HL-60 (cell line): ENCODE measurements at regions not wholly inside any gene's neighbourhood (a gene's known extent, or its start where the extent isn't known, plus 50 kb on each side); places are given as distances from the start of the nearest gene placed in this dataset.

Source experiments
- DNase-seq, 2 experiments: peaks; one replicate each; pipeline ENCODE4 v3.0.0-alpha.2; 2010 to 2020; ENCODE audit warnings: low read depth in 1 of 2, low spot score in 1 of 2
- H3K27ac ChIP-seq: fragments of 250-450 bp; sonication (Bioruptor Pico); replicated peaks from 2 replicates; pipeline ENCODE4 v1.5.1; 2020; ENCODE audit warnings: mild to moderate bottlenecking, moderate library complexity
- H3K27me3 ChIP-seq: fragments of 250-450 bp; sonication (Bioruptor Pico); 2 replicates; pipeline ENCODE4 v1.5.1; 2021; ENCODE audit warnings: mild to moderate bottlenecking, moderate library complexity; ENCODE audit not compliant: insufficient read depth, poor library complexity, severe bottlenecking
- H3K4me3 ChIP-seq: replicated peaks from 2 replicates; pipeline ENCODE4 v1.5.1; 2011; ENCODE audit warnings: mild to moderate bottlenecking, control low read depth, low read length; ENCODE audit not compliant: insufficient read depth
- CTCF ChIP-seq: IDR thresholded peaks from one replicate; pipeline ENCODE4 v1.5.1; 2011; ENCODE audit warnings: low read length, control low read depth, inconsistent platforms; ENCODE audit not compliant: insufficient read depth
- GABPA ChIP-seq: IDR thresholded peaks from 2 replicates; pipeline ENCODE4 v1.6.1; 2012; ENCODE audit warnings: low read depth
- POLR2AphosphoS5 ChIP-seq: IDR thresholded peaks from 2 replicates; pipeline ENCODE4 v1.6.1; 2012; ENCODE audit warnings: low read depth
- SPI1 ChIP-seq: IDR thresholded peaks from 2 replicates; pipeline ENCODE4 v1.6.1; 2012; ENCODE audit warnings: low read depth, mild to moderate bottlenecking, borderline replicate concordance
- TF ChIP-seq, protein P1 (sequence below): IDR thresholded peaks from 2 replicates; pipeline ENCODE4 v1.6.1; 2012; ENCODE audit warnings: low read depth; ENCODE audit not compliant: insufficient replicate concordance

DNA sequence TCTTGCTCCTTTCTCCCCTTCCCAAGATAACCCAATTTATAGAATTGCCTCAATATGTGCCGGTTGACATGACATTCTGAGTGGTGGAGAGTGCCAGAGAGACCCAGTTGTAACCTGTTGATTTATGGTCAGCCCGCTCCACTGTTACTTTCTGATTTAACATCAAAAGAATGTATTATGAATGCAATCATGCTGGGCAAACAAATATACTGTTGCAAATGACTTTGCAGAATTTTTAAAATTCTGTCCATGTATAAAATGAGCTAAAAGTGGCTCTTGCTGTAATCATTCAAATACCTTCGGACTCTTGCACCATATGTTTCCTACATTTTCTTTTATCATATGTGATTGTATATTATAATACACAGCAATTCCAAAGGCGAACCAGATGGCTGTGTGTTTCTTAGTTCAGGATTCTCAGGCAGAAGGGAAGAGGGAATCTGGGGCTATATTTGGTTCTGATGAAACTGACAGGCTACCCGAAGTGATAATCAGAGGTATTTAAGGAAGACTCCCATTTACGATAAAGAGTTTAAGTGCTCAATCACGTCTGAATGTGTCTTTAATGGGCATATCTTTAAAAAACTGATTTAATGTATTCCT, 131.7 kb downstream of the CLCN4 start:
- no peak overlapping the region for H3K27ac ChIP-seq
- no peak for DNase-seq
- no peaks in the 10 kb centered on the region for H3K27me3 ChIP-seq
- TF ChIP-seq SPI1 (no peak), CTCF (no peak), GABPA (no peak), POLR2AphosphoS5 (no peak)
- TF ChIP-seq, protein P1, sequence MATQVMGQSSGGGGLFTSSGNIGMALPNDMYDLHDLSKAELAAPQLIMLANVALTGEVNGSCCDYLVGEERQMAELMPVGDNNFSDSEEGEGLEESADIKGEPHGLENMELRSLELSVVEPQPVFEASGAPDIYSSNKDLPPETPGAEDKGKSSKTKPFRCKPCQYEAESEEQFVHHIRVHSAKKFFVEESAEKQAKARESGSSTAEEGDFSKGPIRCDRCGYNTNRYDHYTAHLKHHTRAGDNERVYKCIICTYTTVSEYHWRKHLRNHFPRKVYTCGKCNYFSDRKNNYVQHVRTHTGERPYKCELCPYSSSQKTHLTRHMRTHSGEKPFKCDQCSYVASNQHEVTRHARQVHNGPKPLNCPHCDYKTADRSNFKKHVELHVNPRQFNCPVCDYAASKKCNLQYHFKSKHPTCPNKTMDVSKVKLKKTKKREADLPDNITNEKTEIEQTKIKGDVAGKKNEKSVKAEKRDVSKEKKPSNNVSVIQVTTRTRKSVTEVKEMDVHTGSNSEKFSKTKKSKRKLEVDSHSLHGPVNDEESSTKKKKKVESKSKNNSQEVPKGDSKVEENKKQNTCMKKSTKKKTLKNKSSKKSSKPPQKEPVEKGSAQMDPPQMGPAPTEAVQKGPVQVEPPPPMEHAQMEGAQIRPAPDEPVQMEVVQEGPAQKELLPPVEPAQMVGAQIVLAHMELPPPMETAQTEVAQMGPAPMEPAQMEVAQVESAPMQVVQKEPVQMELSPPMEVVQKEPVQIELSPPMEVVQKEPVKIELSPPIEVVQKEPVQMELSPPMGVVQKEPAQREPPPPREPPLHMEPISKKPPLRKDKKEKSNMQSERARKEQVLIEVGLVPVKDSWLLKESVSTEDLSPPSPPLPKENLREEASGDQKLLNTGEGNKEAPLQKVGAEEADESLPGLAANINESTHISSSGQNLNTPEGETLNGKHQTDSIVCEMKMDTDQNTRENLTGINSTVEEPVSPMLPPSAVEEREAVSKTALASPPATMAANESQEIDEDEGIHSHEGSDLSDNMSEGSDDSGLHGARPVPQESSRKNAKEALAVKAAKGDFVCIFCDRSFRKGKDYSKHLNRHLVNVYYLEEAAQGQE, result no peak
- H3K4me3 ChIP-seq, result no peak overlapping the region

GRCh38 chrX:10296576-10296975, 139.8 kb downstream of the CLCN4 start:
- no peak for DNase-seq
- H3K27ac ChIP-seq, result no peak overlapping the region
- no peak overlapping the region for H3K4me3 ChIP-seq
- no peaks in the 10 kb centered on the region for H3K27me3 ChIP-seq
- no peak for TF ChIP-seq SPI1
- TF ChIP-seq, protein P1, result no peak
- TF ChIP-seq POLR2AphosphoS5, result no peak
- no peak for TF ChIP-seq CTCF
- no peak for TF ChIP-seq GABPA

DNA sequence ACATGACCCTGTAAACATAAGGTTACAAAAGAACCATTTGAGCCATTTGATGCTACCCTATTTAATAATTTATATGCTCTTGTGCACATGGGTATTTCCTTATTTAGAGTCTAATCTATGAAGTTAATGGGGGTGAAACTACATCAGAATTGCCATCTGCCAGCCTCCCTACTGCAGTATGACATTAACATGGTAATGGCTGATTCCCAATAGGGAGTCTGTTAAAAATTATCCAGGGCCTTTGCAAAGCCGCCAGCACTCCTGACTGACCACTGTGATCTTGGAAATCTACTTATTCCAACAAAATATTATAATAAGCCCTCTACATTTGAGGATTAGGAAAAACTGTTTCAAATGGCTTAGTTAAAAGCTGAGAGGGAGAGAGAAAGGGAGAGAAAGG, 153.7 kb downstream of the CLCN4 start:
- Histone ChIP-seq H3K27me3 (no peaks in the 10 kb centered on the region), H3K27ac (no peak overlapping the region), H3K4me3 (no peak overlapping the region)
- DNase-seq, result no peak
- TF ChIP-seq GABPA, result no peak

GRCh38 chrX:10314530-10315104, 157.8 kb downstream of the CLCN4 start:
- Histone ChIP-seq H3K27ac (no peak overlapping the region), H3K27me3 (no peaks in the 10 kb centered on the region), H3K4me3 (no peak overlapping the region)
- TF ChIP-seq CTCF (no peak), POLR2AphosphoS5 (no peak)
- TF ChIP-seq, protein P1, result no peak
- no peak for DNase-seq
